ENCODE measurements at regions not wholly inside any gene's neighbourhood (a gene's known extent, or its start where the extent isn't known, plus 50 kb on each side); places are given as distances from the start of the nearest gene placed in this dataset.

- DNase-seq (ENCODE audit: low read depth), result no peak
- H3K4me3 ChIP-seq (ENCODE audit: low read depth, low read length), result no peak overlapping the region
- ChIA-PET POLR2A (no interaction called here), CTCF (no interaction called here)
- H3K27me3 ChIP-seq (ENCODE audit: control insufficient read depth, insufficient read depth, low read length), result no peaks in the 10 kb centered on the region
- no peaks in the 10 kb centered on the region for H3K36me3 ChIP-seq (ENCODE audit: control insufficient read depth, insufficient read depth, low read length)
- TF ChIP-seq CTCF (IDR thresholded peaks at IDR 0.05; ENCODE audit: insufficient read depth, low read depth, low read length), result no peak
Observed at GRCh38 chr12:126496201-126496600, 1431.0 kb downstream of the AACS start.

GRCh38 chr12:126506426-126507182 lies 1441.4 kb downstream of the AACS start:
- TF ChIP-seq CTCF (IDR thresholded peaks at IDR 0.05; ENCODE audit: insufficient read depth, low read depth, low read length), result no peak
- ChIA-PET CTCF (no interaction called here), POLR2A (no interaction called here)
- no peaks in the 10 kb centered on the region for H3K27me3 ChIP-seq (ENCODE audit: control insufficient read depth, insufficient read depth, low read length)
- no peak for DNase-seq (ENCODE audit: low read depth)
- H3K4me3 ChIP-seq (ENCODE audit: low read depth, low read length), result no peak overlapping the region
- no peaks in the 10 kb centered on the region for H3K36me3 ChIP-seq (ENCODE audit: control insufficient read depth, insufficient read depth, low read length)

GRCh38 chr12:126507231-126507630 lies 1442.0 kb downstream of the AACS start:
- TF ChIP-seq CTCF (IDR thresholded peaks at IDR 0.05; ENCODE audit: insufficient read depth, low read depth, low read length), result no peak
- H3K36me3 ChIP-seq (ENCODE audit: control insufficient read depth, insufficient read depth, low read length), result no peaks in the 10 kb centered on the region
- H3K4me3 ChIP-seq (ENCODE audit: low read depth, low read length), result no peak overlapping the region
- no peaks in the 10 kb centered on the region for H3K27me3 ChIP-seq (ENCODE audit: control insufficient read depth, insufficient read depth, low read length)
- ChIA-PET POLR2A (no interaction called here), CTCF (interaction anchor here (0.6 kb wide), 1 partner anchor 25 kb away, joined by 3 read pairs; no protein-coding TSS in a partner anchor)
- no peak for DNase-seq (ENCODE audit: low read depth)

GRCh38 chr12:126509572-126509971 lies 1444.3 kb downstream of the AACS start:
- ChIA-PET POLR2A (no interaction called here), CTCF (no interaction called here)
- Histone ChIP-seq H3K27me3 (ENCODE audit: control insufficient read depth, insufficient read depth, low read length) (no peaks in the 10 kb centered on the region), H3K36me3 (ENCODE audit: control insufficient read depth, insufficient read depth, low read length) (no peaks in the 10 kb centered on the region), H3K4me3 (ENCODE audit: low read depth, low read length) (no peak overlapping the region)
- TF ChIP-seq CTCF (IDR thresholded peaks at IDR 0.05; ENCODE audit: insufficient read depth, low read depth, low read length), result no peak
- DNase-seq (ENCODE audit: low read depth), result no peak

GRCh38 chr12:126510630-126511029 lies 1445.4 kb downstream of the AACS start:
- ChIA-PET CTCF (no interaction called here), POLR2A (no interaction called here)
- Histone ChIP-seq H3K27me3 (ENCODE audit: control insufficient read depth, insufficient read depth, low read length) (no peaks in the 10 kb centered on the region), H3K36me3 (ENCODE audit: control insufficient read depth, insufficient read depth, low read length) (no peaks in the 10 kb centered on the region), H3K4me3 (ENCODE audit: low read depth, low read length) (no peak overlapping the region)
- no peak for TF ChIP-seq CTCF (IDR thresholded peaks at IDR 0.05; ENCODE audit: insufficient read depth, low read depth, low read length)
- no peak for DNase-seq (ENCODE audit: low read depth)
